K562 (cell line): ENCODE measurements at regions not wholly inside any gene's neighbourhood (a gene's known extent, or its start where the extent isn't known, plus 50 kb on each side); places are given as distances from the start of the nearest gene placed in this dataset.
A peak's percentile ranks its signal among the peaks of the same experiment; 100 is the strongest.

Experiments used
- ATAC-seq: fragments of 200-7000 bp; cut with Tn5 transposase; 3 replicates; pipeline ENCODE4 v1.9.1; 2020; ENCODE audit warnings: moderate library complexity
- BruUV-seq: library from RNA; stranded (reverse); fragments of 400-500 nt; replicated peaks from 2 replicates; lab custom pipeline; 2021; lab: Mats Ljungman, UMichigan
- CTCF ChIA-PET: fragments of 300-600 bp; formaldehyde crosslinking; extraction: SDS; loops from one replicate; lab custom pipeline; 2021; ENCODE audit warnings: low intra/inter-chr PET ratio; lab: Yijun Ruan, JAX
- POLR2A ChIA-PET: fragments of 300-600, 350-650 bp; sonication (Branson Sonifier 250); formaldehyde crosslinking; extraction: SDS; loops from one replicate; lab custom pipeline; 2021; ENCODE audit warnings: antibody characterized with exemption, inconsistent platforms; lab: Yijun Ruan, JAX
- DNase-seq, 4 experiments: peaks; one replicate each; pipeline versions ENCODE4 v3.0.0 to v3.0.0-alpha.2; 2011 to 2018; ENCODE audit warnings: low spot score in 3 of 4, mixed read lengths in 3 of 4; ENCODE audit errors: extremely low read depth in 1 of 4
- FAIRE-seq: peaks from 2 replicates; lab custom pipeline; 2011; peaks lifted over from hg19 to GRCh38; lab: Jason Lieb, UNC
- H2AFZ ChIP-seq: 2 replicates; pipeline ENCODE4 v1.6.0; 2011; ENCODE audit warnings: low read depth, low read length, control low read depth, inconsistent platforms
- H3K27ac ChIP-seq: fragments of 200-600 bp; 3 replicates; pipeline ENCODE4 v1.8.0; 2011; ENCODE audit warnings: low read depth, mild to moderate bottlenecking, control low read depth, inconsistent platforms, low read length, moderate library complexity, mixed read lengths; ENCODE audit errors: extremely low read depth
- H3K27me3 ChIP-seq, 2 experiments: fragments of 300-600 bp in 1 of 2; 2 replicates in 1 of 2; 3 replicates in 1 of 2; pipeline versions ENCODE4 v1.6.0 to v1.8.0; 2011; ENCODE audit warnings: inconsistent platforms in 2 of 2, low read length in 2 of 2, mild to moderate bottlenecking in 1 of 2, mixed read lengths in 1 of 2, moderate library complexity in 1 of 2; ENCODE audit not compliant: control insufficient read depth in 2 of 2, insufficient read depth in 2 of 2
- H3K36me3 ChIP-seq: fragments of 300-600 bp; 3 replicates; pipeline ENCODE4 v1.8.0; 2011; ENCODE audit warnings: mild to moderate bottlenecking, low read length, inconsistent platforms; ENCODE audit not compliant: control insufficient read depth, insufficient read depth
- H3K4me1 ChIP-seq, 2 experiments: fragments of 200-600 bp in 1 of 2; replicated peaks in 1 of 2; 2 replicates in 1 of 2; 3 replicates in 1 of 2; pipeline versions ENCODE4 v1.5.1 to v1.8.0; 2011; ENCODE audit warnings: inconsistent platforms in 2 of 2, low read length in 2 of 2, mild to moderate bottlenecking in 1 of 2, mixed read lengths in 1 of 2, moderate library complexity in 1 of 2; ENCODE audit not compliant: control insufficient read depth in 2 of 2, insufficient read depth in 2 of 2
- H3K4me2 ChIP-seq: 2 replicates; pipeline ENCODE4 v1.6.1; 2011; ENCODE audit warnings: low read length, control low read depth, inconsistent platforms, mixed read lengths; ENCODE audit not compliant: insufficient read depth
- H3K4me3 ChIP-seq: fragments of 200-600 bp; sonication (generic), shearing (Covaris generic); 2 replicates; pipeline ENCODE4 v1.5.1; 2016; ENCODE audit warnings: control low read depth, inconsistent platforms
- H3K79me2 ChIP-seq: fragments of 200-600 bp; 3 replicates; pipeline ENCODE4 v1.8.0; 2011; ENCODE audit warnings: low read length, inconsistent platforms; ENCODE audit not compliant: control insufficient read depth, insufficient read depth
- H3K9ac ChIP-seq, 2 experiments: 2 replicates each; pipeline versions ENCODE4 v1.6.0 to v1.6.1; 2011; ENCODE audit warnings: low read depth in 2 of 2, low read length in 2 of 2, control low read depth in 1 of 2, inconsistent platforms in 1 of 2, mild to moderate bottlenecking in 1 of 2, mixed read lengths in 1 of 2; ENCODE audit not compliant: insufficient read depth in 1 of 2
- H3K9me1 ChIP-seq: one replicate; pipeline ENCODE4 v1.6.0; 2011; ENCODE audit warnings: inconsistent platforms, mild to moderate bottlenecking, low read length, moderate library complexity; ENCODE audit not compliant: control insufficient read depth, insufficient read depth
- H3K9me3 ChIP-seq: replicated peaks from 2 replicates; pipeline ENCODE4 v1.5.1; 2011; ENCODE audit warnings: low read depth, low read length, inconsistent platforms; ENCODE audit not compliant: control insufficient read depth, insufficient read depth
- H4K20me1 ChIP-seq: replicated peaks from 2 replicates; pipeline ENCODE4 v1.6.1; 2011; ENCODE audit warnings: low read length, inconsistent platforms, mixed read lengths; ENCODE audit not compliant: control insufficient read depth, insufficient read depth
- DNMT1 ChIP-seq: fragments of 450-650 bp; IDR thresholded peaks from 2 replicates; pipeline ENCODE4 v1.6.1; 2016; ENCODE audit warnings: antibody characterized with exemption, mild to moderate bottlenecking
- EGR1 ChIP-seq: fragments of 450-650 bp; conservative IDR thresholded peaks from 2 replicates; pipeline ENCODE4 v1.6.1; 2017; ENCODE audit warnings: mild to moderate bottlenecking
- FOS ChIP-seq: IDR thresholded peaks from 3 replicates; pipeline ENCODE4 v1.6.1; 2011; ENCODE audit not compliant: insufficient read length; ENCODE audit errors: extremely low read depth
- GATA2 ChIP-seq: sonication (generic); formaldehyde crosslinking; IDR thresholded peaks from 2 replicates; pipeline ENCODE4 v1.4.0; 2020; ENCODE audit warnings: mild to moderate bottlenecking, missing genetic modification reagents
- JUND ChIP-seq, 2 experiments: IDR thresholded peaks; 2 replicates in 1 of 2; 3 replicates in 1 of 2; pipeline ENCODE4 v1.6.1; 2011; ENCODE audit warnings: borderline replicate concordance in 2 of 2, low read depth in 2 of 2, low read length in 2 of 2, improper control_type of control experiment in 1 of 2, missing biosample characterization in 1 of 2, missing genetic modification characterization in 1 of 2, missing genetic modification reagents in 1 of 2
- LARP7 ChIP-seq: fragments of 450-650 bp; IDR thresholded peaks from 2 replicates; pipeline ENCODE4 v1.6.1; 2016
- RFX5 ChIP-seq: IDR thresholded peaks from 2 replicates; pipeline ENCODE4 v1.6.1; 2011; ENCODE audit warnings: low read depth, mild to moderate bottlenecking, improper control_type of control experiment, low read length
- ZNF766 ChIP-seq: fragments of 200-800 bp; sonication (Bioruptor generic); conservative IDR thresholded peaks from 2 replicates; pipeline ENCODE4 v1.6.1; 2016; ENCODE audit warnings: missing genetic modification characterization, missing compliant biosample characterization
- WGBS: fragments of 100-300 bp; shearing (Covaris generic); methylation state at CpG from one replicate; pipeline ENCODE4 v1.1.6; 2016; ENCODE audit warnings: low coverage, mixed read lengths; ENCODE audit not compliant: insufficient coverage; ENCODE audit errors: missing lambda C conversion rate; 5-methylcytosine and 5-hydroxymethylcytosine counted together
- in situ Hi-C: fragments of 300-500 bp; cut with MboI; formaldehyde crosslinking; loops from 4 replicates; pipeline ENCODE4 v1.15.0; 2018; ENCODE audit warnings: inconsistent platforms, mixed read lengths
- intact Hi-C: fragments of 100-400 bp; cut with micrococcal nuclease; formaldehyde crosslinking; loops from 2 replicates; pipeline ENCODE4 v1.14.2; 2022

- no peak for TF ChIP-seq FOS
- no peak for TF ChIP-seq JUND (IDR thresholded peaks at IDR 0.05; ENCODE audit: borderline replicate concordance, low read depth, low read length)
- TF ChIP-seq JUND (tag; IDR thresholded peaks at IDR 0.05; ENCODE audit: borderline replicate concordance, low read depth, low read length), result no peak
- TF ChIP-seq ZNF766 (CRISPR knock-in tag), result no peak
- TF ChIP-seq RFX5, result no peak
- no peak for TF ChIP-seq GATA2 (CRISPR knock-in tag)
- no peak for TF ChIP-seq LARP7
- TF ChIP-seq DNMT1, result no peak
- 0 out of 2 replicates have a peak, but pooled peaks have one; percentile 17 for TF ChIP-seq EGR1
- TF ChIP-seq, all 486 proteins: peak for 1
- FAIRE-seq (no peak), ATAC-seq (no peak)
Observed at GRCh38 chr12:113575386-113575785, 103.7 kb upstream of the LHX5 start.

More at GRCh38 chr12:113575386-113575785, 103.7 kb upstream of the LHX5 start:
- Histone ChIP-seq H3K9ac (0 out of 4 replicates have a peak overlapping the region, but pooled peaks of 1 of the 2 experiments have one; percentile 67), H3K9me1 (no peaks in the 10 kb centered on the region), H3K9me3 (no peaks in the 10 kb centered on the region; the same call in 1 of the 2 replicates), H3K4me1 (peaks cover 4% of the 10 kb centered on the region in 2 experiments; a peak in 1 of 5 replicates), H3K36me3 (no peaks in the 10 kb centered on the region), H3K79me2 (no peaks in the 10 kb centered on the region), H2AFZ (no peak overlapping the region), H3K4me2 (no peak overlapping the region), H4K20me1 (no peaks in the 10 kb centered on the region), H3K27ac (no peak overlapping the region), H3K27me3 (peaks cover 18 to 38% of the 10 kb centered on the region in 2 experiments), H3K4me3 (no peak overlapping the region)
- 3% methylated on average over 10 of the region's 10 CpGs for WGBS
- in situ Hi-C loops, result no loop called here
- DNase-seq, result no peak
- intact Hi-C loops, result no loop called here
- BruUV-seq, result no TSS peak
- ChIA-PET CTCF (no interaction called here), POLR2A (no interaction called here)
